ENCODE measurements at regions not wholly inside any gene's neighbourhood (a gene's known extent, or its start where the extent isn't known, plus 50 kb on each side); places are given as distances from the start of the nearest gene placed in this dataset.

DNA sequence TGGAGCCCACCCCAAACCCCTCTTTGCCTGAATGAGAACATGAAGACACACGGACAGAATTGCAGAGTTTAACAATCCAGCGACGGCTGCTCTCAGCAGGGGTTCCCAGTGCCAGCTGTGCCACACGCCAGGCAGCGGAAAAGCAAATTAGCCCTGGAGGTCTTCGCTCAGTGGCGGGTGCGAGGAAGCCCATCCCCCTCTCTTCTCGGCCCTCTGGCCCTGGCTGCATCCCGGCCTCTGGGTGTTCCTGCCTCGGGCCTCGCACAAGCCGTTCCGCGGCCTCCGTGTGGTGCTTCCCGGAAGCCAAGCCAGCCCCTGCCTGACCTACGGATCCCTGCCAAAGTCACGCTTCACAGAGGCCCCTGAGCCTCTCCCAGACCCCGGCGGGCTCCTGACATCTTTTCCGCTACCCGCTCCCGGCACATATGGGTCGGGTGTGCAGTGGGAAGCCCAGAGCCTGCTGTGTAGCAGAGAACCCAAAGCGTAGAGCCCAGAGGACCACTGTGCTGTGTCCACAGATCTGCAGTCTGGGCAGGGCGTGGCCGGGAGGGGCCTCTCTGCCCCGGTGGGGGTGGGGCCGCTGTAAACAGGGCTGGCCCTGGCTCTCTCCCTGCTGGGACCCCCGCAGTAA is 70.7 kb upstream of the GALNT9 start:
- H3K9me3 ChIP-seq (replicated peaks; ENCODE audit: control insufficient read depth, low read depth, low read length), result no peaks in the 10 kb centered on the region
- peaks cover 68% of the 10 kb centered on the region for H3K27me3 ChIP-seq (ENCODE audit: control insufficient read depth, insufficient read depth, low read length)
- H3K4me3 ChIP-seq (ENCODE audit: low read length), result no peak overlapping the region
- H3K4me1 ChIP-seq (ENCODE audit: control insufficient read depth, insufficient read depth, low read length), result peaks cover 24% of the 10 kb centered on the region
- peak; percentile 49 for DNase-seq
- H3K27ac ChIP-seq (ENCODE audit: low read length), result no peak overlapping the region
- no peaks in the 10 kb centered on the region for H3K36me3 ChIP-seq (ENCODE audit: control insufficient read depth, insufficient read depth, low read length)
- 6% methylated on average over 31 of the region's 31 CpGs for WGBS (ENCODE audit: insufficient coverage)

DNA sequence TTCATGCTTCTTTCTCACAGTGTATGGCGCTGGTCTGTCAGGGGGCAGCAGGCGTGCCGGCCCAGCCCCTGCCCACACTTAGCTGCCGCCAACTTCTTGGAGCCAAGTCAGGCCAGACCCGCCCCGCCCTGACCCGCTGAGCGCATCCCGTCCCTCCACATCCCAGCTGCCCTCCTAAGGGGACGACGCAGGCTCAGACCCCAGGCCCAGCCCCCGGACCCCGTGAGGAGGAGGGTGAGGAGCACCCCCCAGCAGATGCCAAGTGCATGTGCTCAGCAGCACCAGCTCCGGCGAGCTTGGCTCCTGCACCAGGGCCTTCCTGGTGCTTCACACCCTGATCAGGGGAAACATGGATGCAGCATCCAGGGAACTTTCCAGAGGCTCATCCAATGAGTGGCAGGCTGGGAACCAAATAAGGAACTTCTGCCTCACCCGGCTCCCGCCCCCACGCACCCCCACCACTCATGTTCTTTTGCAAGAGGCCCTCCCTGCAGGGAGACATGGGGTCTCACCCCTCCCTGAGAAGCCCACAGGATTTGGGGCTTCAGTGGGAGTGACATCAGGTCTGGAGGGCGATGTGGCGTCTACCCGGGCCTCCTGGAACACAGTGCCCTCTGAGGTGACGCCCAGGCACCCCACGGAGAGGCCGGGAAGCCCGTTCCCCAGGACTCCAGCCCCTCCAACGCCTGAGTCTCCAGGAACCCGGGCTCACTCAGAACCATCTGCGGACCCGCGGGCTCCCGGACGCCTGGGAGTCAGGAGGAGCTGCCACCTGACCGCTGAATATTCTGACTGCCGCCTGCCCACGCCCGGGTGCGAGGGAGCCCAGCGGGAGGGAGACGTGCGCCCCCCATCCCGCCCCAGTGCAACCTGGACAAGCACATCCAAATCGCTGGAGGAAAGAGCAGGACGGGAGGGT is 70.0 kb upstream of the GALNT9 start:
- no peaks in the 10 kb centered on the region for H3K36me3 ChIP-seq (ENCODE audit: control insufficient read depth, insufficient read depth, low read length)
- no peak for DNase-seq
- H3K27me3 ChIP-seq (ENCODE audit: control insufficient read depth, insufficient read depth, low read length), result peaks cover 71% of the 10 kb centered on the region
- no peak overlapping the region for H3K27ac ChIP-seq (ENCODE audit: low read length)
- H3K4me1 ChIP-seq (ENCODE audit: control insufficient read depth, insufficient read depth, low read length), result peaks cover 21% of the 10 kb centered on the region
- no peak overlapping the region for H3K4me3 ChIP-seq (ENCODE audit: low read length)
- no peaks in the 10 kb centered on the region for H3K9me3 ChIP-seq (replicated peaks; ENCODE audit: control insufficient read depth, low read depth, low read length)
- 68% methylated on average over 36 of the region's 43 CpGs for WGBS (ENCODE audit: insufficient coverage)

- H3K9me3 ChIP-seq (replicated peaks; ENCODE audit: control insufficient read depth, low read depth, low read length), result no peaks in the 10 kb centered on the region
- H3K27me3 ChIP-seq (ENCODE audit: control insufficient read depth, insufficient read depth, low read length), result peaks cover 72% of the 10 kb centered on the region
- no peaks in the 10 kb centered on the region for H3K36me3 ChIP-seq (ENCODE audit: control insufficient read depth, insufficient read depth, low read length)
- H3K27ac ChIP-seq (ENCODE audit: low read length), result no peak overlapping the region
- DNase-seq, result no peak
- H3K4me3 ChIP-seq (ENCODE audit: low read length), result no peak overlapping the region
- WGBS (ENCODE audit: insufficient coverage), result 71% methylated on average over 24 of the region's 24 CpGs
- peaks cover 21% of the 10 kb centered on the region for H3K4me1 ChIP-seq (ENCODE audit: control insufficient read depth, insufficient read depth, low read length)
Observed at GRCh38 chr12:132398386-132398991, 69.1 kb upstream of the GALNT9 start.

GRCh38 chr12:132397934-132398385 is 68.6 kb upstream of the GALNT9 start:
- Histone ChIP-seq H3K36me3 (ENCODE audit: control insufficient read depth, insufficient read depth, low read length) (no peaks in the 10 kb centered on the region), H3K27me3 (ENCODE audit: control insufficient read depth, insufficient read depth, low read length) (peaks cover 73% of the 10 kb centered on the region), H3K27ac (ENCODE audit: low read length) (no peak overlapping the region), H3K9me3 (replicated peaks; ENCODE audit: control insufficient read depth, low read depth, low read length) (no peaks in the 10 kb centered on the region), H3K4me3 (ENCODE audit: low read length) (no peak overlapping the region), H3K4me1 (ENCODE audit: control insufficient read depth, insufficient read depth, low read length) (peaks cover 21% of the 10 kb centered on the region)
- WGBS (ENCODE audit: insufficient coverage), result 67% methylated on average over 14 of the region's 14 CpGs
- no peak for DNase-seq

- Histone ChIP-seq H3K27ac (ENCODE audit: low read length) (no peak overlapping the region), H3K36me3 (ENCODE audit: control insufficient read depth, insufficient read depth, low read length) (no peaks in the 10 kb centered on the region), H3K4me1 (ENCODE audit: control insufficient read depth, insufficient read depth, low read length) (peaks cover 21% of the 10 kb centered on the region), H3K27me3 (ENCODE audit: control insufficient read depth, insufficient read depth, low read length) (peaks cover 70% of the 10 kb centered on the region), H3K4me3 (ENCODE audit: low read length) (no peak overlapping the region), H3K9me3 (replicated peaks; ENCODE audit: control insufficient read depth, low read depth, low read length) (no peaks in the 10 kb centered on the region)
- no peak for DNase-seq
- WGBS (ENCODE audit: insufficient coverage), result 39% methylated on average over 37 of the region's 39 CpGs
Observed at GRCh38 chr12:132397152-132397933, 68.0 kb upstream of the GALNT9 start.

GRCh38 chr12:132396657-132397056 is 67.3 kb upstream of the GALNT9 start:
- Histone ChIP-seq H3K9me3 (replicated peaks; ENCODE audit: control insufficient read depth, low read depth, low read length) (no peaks in the 10 kb centered on the region), H3K27ac (ENCODE audit: low read length) (no peak overlapping the region), H3K4me3 (ENCODE audit: low read length) (no peak overlapping the region), H3K36me3 (ENCODE audit: control insufficient read depth, insufficient read depth, low read length) (no peaks in the 10 kb centered on the region), H3K4me1 (ENCODE audit: control insufficient read depth, insufficient read depth, low read length) (peaks cover 21% of the 10 kb centered on the region), H3K27me3 (ENCODE audit: control insufficient read depth, insufficient read depth, low read length) (peaks cover 70% of the 10 kb centered on the region)
- DNase-seq, result no peak
- WGBS (ENCODE audit: insufficient coverage), result 53% methylated on average over 8 of the region's 16 CpGs

GRCh38 chr12:132395908-132396305 is 66.5 kb upstream of the GALNT9 start:
- peaks cover 68% of the 10 kb centered on the region for H3K27me3 ChIP-seq (ENCODE audit: control insufficient read depth, insufficient read depth, low read length)
- no peak overlapping the region for H3K4me3 ChIP-seq (ENCODE audit: low read length)
- H3K4me1 ChIP-seq (ENCODE audit: control insufficient read depth, insufficient read depth, low read length), result peaks cover 19% of the 10 kb centered on the region
- H3K9me3 ChIP-seq (replicated peaks; ENCODE audit: control insufficient read depth, low read depth, low read length), result no peaks in the 10 kb centered on the region
- H3K27ac ChIP-seq (ENCODE audit: low read length), result no peak overlapping the region
- DNase-seq, result no peak
- WGBS (ENCODE audit: insufficient coverage), result 77% methylated on average over 22 of the region's 24 CpGs
- no peaks in the 10 kb centered on the region for H3K36me3 ChIP-seq (ENCODE audit: control insufficient read depth, insufficient read depth, low read length)

DNA sequence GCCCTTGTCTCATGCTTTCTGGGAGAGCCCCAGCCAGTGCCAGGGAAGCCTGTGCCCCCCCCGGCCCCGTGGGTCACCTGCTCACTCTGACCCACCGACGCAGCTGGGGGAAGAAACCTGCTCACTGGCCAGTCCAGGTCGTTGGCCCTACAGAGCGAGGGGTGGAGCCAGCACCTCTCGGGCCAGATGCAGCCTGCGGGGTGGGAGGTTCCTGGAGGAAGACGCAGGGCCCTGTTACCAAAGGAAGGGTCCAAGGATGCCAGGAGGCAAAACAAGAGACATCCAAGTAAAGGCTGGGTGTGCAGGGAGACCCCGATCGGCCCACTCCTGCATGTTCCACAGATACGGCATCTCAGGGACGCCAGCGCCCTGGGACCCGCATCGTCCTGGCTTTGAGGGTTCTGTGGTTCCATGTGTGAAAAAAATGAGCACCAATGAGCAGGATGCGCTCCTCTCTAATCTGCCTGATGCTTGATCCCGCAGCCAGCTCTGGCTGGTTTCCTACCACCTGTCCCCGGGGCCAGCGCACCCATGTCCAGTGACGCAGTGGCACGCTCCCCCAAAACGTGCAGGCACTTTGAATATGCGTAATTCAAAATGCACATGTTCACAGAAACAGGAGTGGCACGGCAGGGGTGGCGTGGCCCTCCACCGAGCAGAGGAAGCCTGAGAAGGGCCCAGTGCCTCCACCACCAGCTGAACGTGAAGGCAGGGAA is 66.0 kb upstream of the GALNT9 start:
- 70% methylated on average over 26 of the region's 28 CpGs for WGBS (ENCODE audit: insufficient coverage)

More for the DNA sequence above, 66.0 kb upstream of the GALNT9 start:
- Histone ChIP-seq H3K4me3 (ENCODE audit: low read length) (no peak overlapping the region), H3K9me3 (replicated peaks; ENCODE audit: control insufficient read depth, low read depth, low read length) (no peaks in the 10 kb centered on the region), H3K36me3 (ENCODE audit: control insufficient read depth, insufficient read depth, low read length) (no peaks in the 10 kb centered on the region), H3K4me1 (ENCODE audit: control insufficient read depth, insufficient read depth, low read length) (peaks cover 14% of the 10 kb centered on the region), H3K27ac (ENCODE audit: low read length) (no peak overlapping the region), H3K27me3 (ENCODE audit: control insufficient read depth, insufficient read depth, low read length) (peaks cover 64% of the 10 kb centered on the region)
- DNase-seq, result no peak
